PC-9 (cell line): ENCODE measurements at regions not wholly inside any gene's neighbourhood (a gene's known extent, or its start where the extent isn't known, plus 50 kb on each side); places are given as distances from the start of the nearest gene placed in this dataset.

Source experiments
- CTCF ChIP-seq: fragments of 200-600 bp; sonication (generic); conservative IDR thresholded peaks from 2 replicates; pipeline ENCODE4 v1.6.1; 2017; ENCODE audit warnings: mixed run types, antibody characterized with exemption, mild to moderate bottlenecking, moderate library complexity
- EZH2 ChIP-seq: fragments of 200-600 bp; sonication (generic); IDR thresholded peaks from 2 replicates; pipeline ENCODE4 v1.8.0; 2017; ENCODE audit warnings: antibody characterized with exemption, low read depth

- no peak for TF ChIP-seq CTCF
- no peak for TF ChIP-seq EZH2
Measured at GRCh38 chr17:69734656-69735055, 320.2 kb downstream of the MAP2K6 start.
